SH-SY5Y (cell line): ENCODE measurements at regions not wholly inside any gene's neighbourhood (a gene's known extent, or its start where the extent isn't known, plus 50 kb on each side); places are given as distances from the start of the nearest gene placed in this dataset.

ENCODE experiments used
- GATA2 ChIP-seq: IDR thresholded peaks from 2 replicates; pipeline ENCODE4 v1.6.1; 2011; ENCODE audit warnings: mild to moderate bottlenecking, low read depth, low read length
- GATA3 ChIP-seq: IDR thresholded peaks from 2 replicates; pipeline ENCODE4 v1.6.1; 2011; ENCODE audit warnings: low read depth, mild to moderate bottlenecking, low read length, moderate library complexity

DNA sequence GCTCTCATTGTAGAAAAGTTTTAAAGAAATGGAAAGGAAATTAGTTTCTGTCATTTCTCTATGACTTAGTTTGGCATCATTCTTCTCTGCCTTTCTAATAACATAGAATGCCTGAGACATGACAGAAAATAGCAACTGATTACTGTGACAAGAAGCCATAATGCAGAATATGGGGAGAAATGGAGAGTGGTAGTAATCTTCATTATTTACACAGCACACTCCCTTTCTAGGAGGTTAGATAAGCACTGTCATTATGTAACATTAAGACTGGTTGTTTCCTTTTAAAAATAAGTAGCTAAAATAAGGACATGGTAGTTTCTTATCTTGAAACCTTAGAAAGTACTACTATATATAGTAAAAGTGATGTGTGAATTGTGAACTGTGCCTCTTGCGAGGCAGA is 1227.9 kb upstream of the PABPC4L start:
- TF ChIP-seq GATA3 (no peak), GATA2 (no peak)
